GM04503 (cell line): ENCODE measurements at regions not wholly inside any gene's neighbourhood (a gene's known extent, or its start where the extent isn't known, plus 50 kb on each side); places are given as distances from the start of the nearest gene placed in this dataset.
A peak's percentile ranks its signal among the peaks of the same experiment; 100 is the strongest.
"Not testable (repeated sequence)": the region's sequence is repeated elsewhere in the genome, so short reads cannot be mapped to it uniquely, and the experiment has no call there.

ENCODE experiments used
- DNase-seq: peaks from one replicate; pipeline ENCODE4 v3.0.0-alpha.2; 2012; ENCODE audit warnings: low read depth

DNA sequence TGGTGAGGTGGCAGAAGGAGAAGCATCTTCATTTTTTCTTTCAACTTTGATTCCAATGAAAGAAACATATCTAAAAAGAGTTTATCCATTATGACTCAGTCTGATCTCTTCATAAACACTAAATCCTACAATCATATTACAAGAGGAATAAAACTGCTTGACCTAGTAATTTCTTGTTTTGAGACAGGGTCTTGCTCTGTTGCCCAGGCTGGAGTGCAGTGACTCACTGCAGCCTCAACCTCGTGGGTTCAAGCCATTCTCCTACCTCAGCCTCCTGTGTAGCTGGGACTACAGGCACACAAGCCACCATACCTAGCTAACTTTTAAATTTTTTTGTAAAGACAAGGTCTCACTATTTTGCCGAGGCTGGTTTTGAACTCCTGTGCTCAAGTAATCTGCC lies 147.2 kb downstream of the NDUFA12 start:
- no peak for DNase-seq

- no peak for DNase-seq
Observed at GRCh38 chr12:94855853-94856252, 147.6 kb downstream of the NDUFA12 start.

GRCh38 chr12:94851396-94852028 lies 152.0 kb downstream of the NDUFA12 start:
- DNase-seq, result no peak

DNA sequence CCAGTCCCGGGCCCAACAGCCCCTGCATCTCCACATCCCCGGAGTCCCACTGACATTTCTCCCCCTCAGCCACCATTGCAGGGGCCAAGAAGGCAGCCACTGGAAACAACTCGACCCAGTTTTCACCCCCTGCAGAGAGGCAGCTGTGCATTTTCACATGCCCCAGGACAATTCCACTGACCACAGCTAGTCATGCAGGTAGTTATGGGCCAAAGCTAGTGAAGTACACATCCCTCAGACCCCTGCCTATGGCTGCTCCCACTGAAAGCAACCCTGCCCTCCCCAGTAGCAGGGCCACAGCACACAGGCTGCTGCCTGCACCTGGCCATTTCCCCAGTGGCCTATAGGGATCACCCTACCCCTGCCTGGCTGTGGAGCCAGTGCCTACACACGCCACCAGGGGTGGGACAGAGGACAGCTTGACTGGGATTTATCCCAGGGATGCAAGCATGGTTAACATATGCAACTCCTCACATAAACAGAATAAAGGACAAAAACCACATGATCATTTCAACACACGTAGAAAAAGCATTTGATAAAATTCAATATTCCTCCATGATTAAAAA lies 154.0 kb downstream of the NDUFA12 start:
- no peak for DNase-seq

DNA sequence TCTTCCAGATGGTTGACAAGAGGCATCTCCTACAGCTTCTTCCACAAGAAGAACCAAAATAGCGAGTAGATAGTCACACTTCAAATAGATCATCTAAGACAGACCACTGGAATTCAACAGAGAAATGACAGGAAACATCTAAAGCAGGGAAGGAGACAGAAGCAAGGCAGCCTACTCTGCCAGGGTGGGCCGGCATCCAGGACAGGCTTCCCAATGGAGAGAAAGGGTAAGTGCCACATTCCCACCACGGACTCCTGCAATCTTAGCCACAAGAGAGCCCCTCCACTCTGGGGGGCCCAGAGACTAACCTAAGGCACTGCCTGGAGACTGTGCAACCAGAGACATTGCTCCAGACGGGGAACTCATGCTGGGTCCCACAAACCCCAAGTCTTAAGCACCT lies 154.5 kb downstream of the NDUFA12 start:
- no peak for DNase-seq

DNA sequence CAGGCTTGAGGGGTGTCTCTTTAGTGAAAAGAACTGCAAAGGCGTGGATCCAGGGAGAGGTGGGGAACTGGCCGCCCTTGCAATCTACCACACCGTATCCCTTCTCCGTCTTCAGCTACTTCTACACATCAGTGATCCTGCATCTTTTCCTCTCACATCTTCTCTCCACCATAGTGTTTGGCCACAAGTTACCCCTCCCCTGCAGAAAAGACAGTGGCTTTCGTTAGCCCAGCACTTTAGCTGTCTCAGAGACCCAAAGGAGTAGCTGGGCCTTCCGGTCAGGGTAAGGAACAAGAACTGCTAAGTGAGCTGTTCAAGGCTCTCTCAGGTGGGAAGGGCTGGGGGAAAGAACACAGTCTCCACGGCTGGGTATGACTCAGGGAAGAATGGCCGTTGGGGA lies 158.4 kb downstream of the NDUFA12 start:
- DNase-seq, result no peak

GRCh38 chr12:94844452-94844851 lies 159.0 kb downstream of the NDUFA12 start:
- no peak for DNase-seq

- DNase-seq, result no peak
Observed at GRCh38 chr12:94841904-94842610, 161.4 kb downstream of the NDUFA12 start.

GRCh38 chr12:94841177-94841576 lies 162.3 kb downstream of the NDUFA12 start:
- no peak for DNase-seq

DNA sequence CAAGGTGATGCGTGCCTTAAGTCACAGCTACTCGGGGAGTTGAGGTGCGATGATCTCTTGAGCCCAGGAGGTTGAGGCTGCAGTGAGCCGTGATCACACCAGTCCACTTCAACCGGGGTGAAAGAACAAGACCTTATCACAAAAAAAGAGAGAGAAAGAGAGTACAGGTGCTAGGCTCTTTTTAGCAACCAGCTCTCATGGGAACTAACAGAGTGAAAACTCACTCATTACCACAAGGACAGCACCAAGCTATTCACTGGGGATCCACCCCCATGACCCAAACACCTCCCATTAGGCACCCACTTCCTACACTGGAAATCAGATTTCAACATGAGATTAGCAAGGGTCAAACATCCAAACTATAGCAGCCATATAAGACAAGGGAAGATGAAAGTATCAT lies 164.2 kb downstream of the NDUFA12 start:
- DNase-seq, result no peak

DNA sequence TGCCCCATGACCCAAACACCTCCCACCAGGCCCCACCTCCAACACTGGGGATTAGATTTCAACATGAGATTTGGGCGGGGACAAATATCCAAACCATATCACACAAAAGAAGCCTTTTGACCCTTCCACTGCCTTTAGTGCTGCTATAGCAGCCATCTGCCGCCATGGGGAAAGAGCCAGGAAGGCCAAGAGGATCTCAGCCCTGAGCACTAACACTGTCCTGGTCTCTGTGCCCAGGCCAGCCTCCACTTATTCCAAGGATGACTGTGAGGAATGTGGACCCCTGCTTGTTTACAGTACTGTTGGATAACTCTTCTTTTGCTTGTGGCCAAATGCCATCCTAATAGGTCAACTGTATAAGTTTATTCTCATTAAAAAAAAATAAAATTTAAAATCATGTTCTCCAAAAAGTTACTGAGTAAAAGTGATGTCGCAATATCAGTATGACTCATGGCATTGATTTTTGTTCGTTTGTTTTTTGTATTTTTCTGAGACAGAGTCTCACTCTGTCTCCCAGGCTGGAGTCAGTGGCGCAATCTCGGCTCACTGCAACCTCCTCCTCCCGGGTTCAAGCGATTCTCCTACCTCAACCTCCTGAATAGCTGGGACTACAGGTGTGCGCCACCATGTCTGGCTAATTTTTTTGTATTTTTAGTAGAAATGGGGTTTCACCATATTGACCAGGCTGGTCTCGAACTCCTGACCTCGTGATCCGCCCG lies 166.4 kb downstream of the NDUFA12 start:
- DNase-seq, result peak; percentile 4

- DNase-seq, result no peak
Observed at GRCh38 chr12:94834036-94834625, 169.4 kb downstream of the NDUFA12 start.

DNA sequence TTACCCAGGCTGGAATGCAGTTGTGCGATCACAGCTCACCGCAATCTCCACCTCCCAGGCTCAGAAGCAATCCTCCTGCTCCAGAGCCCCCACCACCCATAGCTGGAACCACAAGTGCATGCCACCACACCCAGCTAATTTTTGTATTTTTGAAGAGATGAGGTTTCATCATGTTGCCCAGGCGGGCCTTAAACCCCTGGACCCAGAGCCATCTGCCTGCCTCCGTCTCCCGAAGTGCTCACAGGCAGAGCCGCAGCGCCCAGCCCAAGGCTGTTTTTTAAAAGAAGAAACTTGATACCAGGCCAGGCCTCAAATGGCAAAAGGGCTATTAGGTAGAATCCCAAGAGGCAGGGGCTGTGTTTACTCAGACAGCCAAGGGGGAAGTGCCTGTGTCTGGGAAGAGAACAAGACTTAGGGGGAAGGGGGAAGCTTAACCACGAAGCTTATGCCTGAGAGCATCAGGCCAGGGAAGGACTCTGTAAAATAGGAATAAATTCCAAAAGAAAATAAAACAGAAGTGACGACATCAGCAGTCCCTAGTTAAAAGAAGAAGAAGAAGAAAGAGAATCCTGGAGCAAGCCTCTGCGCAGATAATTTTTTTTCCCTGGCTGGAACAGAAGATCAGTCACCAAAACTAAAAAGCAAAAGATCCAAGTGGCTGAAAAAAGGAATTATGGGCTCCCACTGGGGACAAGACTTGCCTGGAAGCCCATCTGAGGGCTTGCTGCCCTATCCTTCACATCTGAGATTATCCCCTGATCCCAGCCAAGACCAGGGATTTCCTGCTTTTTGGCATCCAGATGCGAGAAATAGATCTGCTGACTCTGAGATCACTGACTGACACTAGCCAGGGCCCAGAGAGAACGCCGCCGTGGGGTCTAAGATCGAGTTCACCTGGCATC lies 170.5 kb downstream of the NDUFA12 start:
- no peak for DNase-seq

GRCh38 chr12:94832105-94832504 lies 171.4 kb downstream of the NDUFA12 start:
- no peak for DNase-seq

GRCh38 chr12:94831081-94831751 lies 172.3 kb downstream of the NDUFA12 start:
- no peak for DNase-seq

- no peak for DNase-seq
Observed at GRCh38 chr12:94829552-94829951, 173.9 kb downstream of the NDUFA12 start.

- DNase-seq, result no peak
Observed at GRCh38 chr12:94819011-94819410, 168.7 kb upstream of the TMCC3 start.

DNA sequence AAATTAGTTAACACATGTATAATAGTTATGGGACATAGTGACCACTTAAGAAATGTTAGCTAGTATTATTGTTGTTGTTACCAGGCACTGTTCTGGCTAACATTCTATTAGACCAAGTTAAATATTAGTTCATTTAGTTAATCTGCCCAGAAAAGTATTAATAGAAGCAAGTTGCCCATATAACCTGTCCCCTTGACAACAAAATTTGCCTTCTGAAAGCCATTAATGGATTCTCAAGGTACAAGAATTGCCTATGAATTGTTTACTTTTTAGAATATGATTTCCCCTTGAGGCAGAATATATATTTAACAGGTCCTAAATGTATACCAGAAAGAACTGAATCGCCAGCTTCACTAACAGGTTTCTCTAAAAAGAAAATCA lies 167.3 kb upstream of the TMCC3 start:
- no peak for DNase-seq

DNA sequence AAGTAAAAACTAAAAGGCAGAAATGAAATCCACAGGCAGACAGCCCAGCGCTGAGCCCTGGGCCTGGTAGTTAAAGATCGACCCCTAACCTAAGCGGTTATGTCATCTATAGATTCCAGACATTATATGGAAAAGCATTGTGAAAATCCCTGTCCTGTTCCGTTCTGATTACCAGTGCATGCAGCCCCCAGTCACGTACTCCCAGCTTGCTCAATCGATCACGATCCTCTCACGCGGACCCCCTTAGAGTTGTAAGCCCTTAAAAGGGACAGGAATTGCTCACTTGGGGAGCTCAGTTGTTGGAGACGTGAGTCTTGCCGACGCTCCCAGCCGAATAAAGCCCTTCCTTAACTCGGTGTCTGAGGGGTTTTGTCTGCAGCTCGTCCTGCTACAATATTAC lies 166.8 kb upstream of the TMCC3 start:
- not testable (repeated sequence) for DNase-seq

DNA sequence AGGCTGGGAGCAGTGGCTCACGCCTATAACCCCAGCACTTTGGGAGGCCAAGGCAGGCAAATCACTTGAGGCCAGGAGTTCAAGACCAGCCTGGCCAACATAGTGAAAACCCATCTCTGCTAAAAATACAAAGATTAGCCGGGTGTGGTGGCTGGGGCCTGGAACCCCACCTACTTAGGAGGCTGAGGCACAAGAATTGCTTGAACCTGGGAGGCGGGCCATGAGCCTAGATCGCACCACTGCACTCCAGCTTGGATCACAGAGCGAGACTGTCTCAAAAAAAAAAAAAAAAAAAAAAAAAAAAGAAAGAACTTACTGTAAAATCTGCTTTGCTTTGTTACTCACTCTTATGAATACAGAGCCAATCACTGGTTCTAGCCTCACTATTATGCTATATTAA lies 166.4 kb upstream of the TMCC3 start:
- not testable (repeated sequence) for DNase-seq

GRCh38 chr12:94815958-94816357 lies 165.6 kb upstream of the TMCC3 start:
- DNase-seq, result no peak
